NT2/D1 (cell line): ENCODE measurements at regions not wholly inside any gene's neighbourhood (a gene's known extent, or its start where the extent isn't known, plus 50 kb on each side); places are given as distances from the start of the nearest gene placed in this dataset.

Experiments
- SUZ12 ChIP-seq: IDR thresholded peaks from 2 replicates; pipeline ENCODE4 v1.6.1; 2011; ENCODE audit not compliant: insufficient read length, insufficient read depth; ENCODE audit errors: extremely low read depth
- YY1 ChIP-seq: IDR thresholded peaks from 2 replicates; pipeline ENCODE4 v1.6.1; 2011; ENCODE audit not compliant: insufficient read length, insufficient read depth
- ZNF274 ChIP-seq: IDR thresholded peaks from 2 replicates; pipeline ENCODE4 v1.6.1; 2011; ENCODE audit warnings: mild to moderate bottlenecking, low read depth, low read length

DNA sequence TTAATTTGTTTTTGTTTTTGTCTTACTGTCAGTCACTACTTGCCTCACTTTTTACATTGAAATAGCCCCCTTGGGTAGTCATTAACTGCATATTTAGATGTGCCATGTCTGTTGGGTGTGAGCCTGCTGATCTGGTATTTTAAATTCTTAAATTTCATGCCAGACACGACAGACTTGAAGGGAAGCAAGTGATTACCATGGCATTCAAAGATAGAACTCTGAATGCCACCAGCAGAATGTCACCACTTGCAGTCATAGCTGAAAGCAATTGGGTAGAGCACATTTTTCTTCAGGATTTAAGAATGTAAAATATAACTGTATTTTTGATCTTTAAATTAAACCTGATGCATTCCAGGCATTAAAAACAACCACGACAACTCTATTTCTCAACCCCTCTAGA, 396.5 kb upstream of the ATP10A start:
- no peak for TF ChIP-seq SUZ12
- TF ChIP-seq ZNF274: no peak
- TF ChIP-seq YY1: no peak
